ENCODE measurements at regions not wholly inside any gene's neighbourhood (a gene's known extent, or its start where the extent isn't known, plus 50 kb on each side); places are given as distances from the start of the nearest gene placed in this dataset.

DNA sequence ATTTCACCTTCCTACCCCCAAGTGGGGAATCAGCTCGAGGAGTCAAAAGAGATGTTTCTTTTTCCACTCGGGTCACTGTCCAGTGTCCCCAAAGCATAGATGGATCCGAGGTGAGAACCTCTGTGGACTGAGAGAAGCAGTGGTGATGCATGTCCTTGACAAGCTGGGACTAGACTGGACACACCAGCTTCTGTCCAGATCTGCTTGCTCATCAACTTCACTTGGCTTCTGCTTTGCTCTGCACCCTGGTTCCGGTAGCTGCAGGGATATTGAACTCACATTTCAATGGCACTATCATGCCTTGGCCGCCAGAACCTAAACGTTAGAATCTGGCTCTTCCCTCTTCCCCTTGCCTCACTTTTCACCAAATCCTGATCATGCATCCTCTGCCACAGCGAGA, 50.3 kb upstream of the CXCL12 start:
- no peak for DNase-seq

DNA sequence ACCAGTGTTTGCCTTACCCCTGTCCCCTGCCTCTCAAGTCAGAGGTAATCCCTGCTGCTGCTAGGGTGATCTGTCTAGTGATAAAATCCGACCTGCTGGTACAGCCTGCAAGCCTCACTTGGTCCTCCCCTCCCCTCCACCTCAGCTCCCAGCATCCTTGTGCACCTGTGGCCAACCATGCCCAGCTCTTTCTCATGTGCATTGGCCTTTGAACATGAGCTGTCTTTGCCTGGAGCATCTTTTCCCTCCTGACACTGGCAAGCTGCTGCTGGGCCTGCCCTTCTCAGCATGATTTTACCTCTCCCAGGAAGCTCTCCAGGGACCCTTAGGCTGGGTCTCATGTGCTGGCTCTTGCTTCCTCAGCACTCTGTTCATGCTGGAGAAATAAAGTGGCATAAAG, 51.3 kb upstream of the CXCL12 start:
- DNase-seq: no peak

DNA sequence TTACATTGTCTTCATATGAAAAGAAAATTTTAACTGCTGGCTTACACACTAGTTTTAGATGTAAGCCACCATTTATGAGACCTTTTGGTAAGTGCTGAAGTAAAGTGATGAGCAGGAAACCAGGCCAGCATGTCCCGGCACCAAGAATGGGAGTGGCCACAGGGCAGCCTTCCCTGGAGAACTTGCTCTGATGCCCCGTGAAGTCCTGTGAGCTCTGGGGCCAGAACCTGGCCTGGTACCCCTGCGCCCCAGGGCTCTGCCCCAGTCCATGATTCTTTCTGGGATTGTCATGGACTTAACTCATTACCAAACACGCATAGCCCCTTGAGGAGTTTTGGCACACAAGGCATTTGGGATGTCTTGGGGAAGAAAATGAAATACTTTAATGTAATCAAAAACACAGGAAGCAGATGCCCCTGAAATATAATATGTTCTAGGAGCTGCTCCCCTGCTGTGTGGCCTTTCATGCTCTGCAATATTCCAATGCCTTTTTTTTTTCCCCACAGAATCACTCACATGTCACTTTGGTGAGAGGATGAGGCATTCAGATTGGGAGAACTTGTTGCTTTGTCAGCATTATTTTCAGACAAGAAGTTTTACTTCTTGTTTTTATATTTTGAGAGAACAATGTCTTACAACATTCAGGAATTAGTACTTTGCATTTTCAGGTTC, 53.1 kb upstream of the CXCL12 start:
- DNase-seq: no peak

DNA sequence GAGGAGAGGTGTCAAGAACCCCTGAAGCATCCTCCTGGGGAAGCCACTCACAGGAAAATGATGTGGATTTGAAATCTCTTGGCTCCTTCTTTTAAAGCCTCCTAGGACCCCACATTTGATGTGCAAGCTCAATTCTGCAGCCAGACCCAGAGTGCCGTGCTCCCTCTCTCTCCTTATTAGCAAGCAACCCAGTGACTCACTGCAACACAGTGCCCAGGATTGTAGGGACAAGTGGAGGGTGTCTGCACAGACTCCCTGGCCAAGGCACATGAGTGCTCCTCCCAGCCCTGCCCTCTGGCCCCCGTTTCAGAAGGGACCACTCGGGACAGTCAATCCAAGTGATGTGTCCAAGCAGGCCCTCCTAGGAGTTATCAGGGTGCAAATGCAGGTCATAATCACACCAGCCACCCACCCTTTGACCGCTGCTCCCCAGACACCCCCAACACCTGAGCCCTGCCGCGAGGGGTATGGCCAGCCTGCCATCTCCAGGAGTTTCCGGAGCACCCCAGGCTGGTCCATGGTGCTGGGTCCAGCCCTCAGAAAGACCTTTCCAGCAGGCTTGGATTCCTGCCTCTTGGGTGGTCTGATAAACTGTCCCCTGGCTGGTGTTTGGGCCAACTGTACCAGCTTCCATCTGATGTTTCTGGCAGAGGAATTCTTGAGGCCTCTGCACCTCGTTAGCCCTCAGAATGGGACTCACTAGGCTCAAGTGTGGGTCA, 54.5 kb upstream of the CXCL12 start:
- DNase-seq: no peak

DNA sequence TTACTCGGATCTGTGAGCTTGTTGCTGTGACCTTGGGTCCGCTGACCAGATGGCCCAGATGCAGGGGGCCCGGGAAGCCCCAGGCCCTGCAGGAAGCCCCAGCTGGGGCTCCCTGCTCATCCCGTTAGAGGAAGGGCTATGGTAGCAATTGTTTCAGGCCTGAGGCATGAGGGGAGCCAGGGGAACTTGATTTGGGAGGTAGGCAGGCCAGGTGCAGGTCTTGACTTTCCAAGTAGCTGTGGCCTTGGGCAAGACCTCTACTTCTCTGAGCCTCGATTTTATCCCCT, 55.0 kb upstream of the CXCL12 start:
- DNase-seq: no peak

DNA sequence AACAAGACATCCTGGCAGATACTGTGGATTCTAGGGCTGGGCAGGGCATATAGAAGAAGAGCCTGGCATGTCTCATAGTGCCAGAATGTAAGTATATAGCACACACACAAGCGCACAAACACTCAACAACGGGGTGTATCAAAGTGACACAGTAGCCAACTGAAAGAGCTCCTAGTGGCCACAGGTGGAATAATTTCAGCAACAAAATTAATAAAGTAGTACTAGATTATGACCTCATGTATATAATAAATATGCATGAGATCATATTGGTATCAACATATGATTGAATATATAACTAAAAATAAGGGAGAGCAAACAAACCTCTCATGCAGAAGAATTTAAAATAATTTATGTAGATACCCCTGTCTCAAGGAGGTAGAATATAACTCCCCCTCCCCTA, 72.4 kb upstream of the CXCL12 start:
- DNase-seq: no peak

DNA sequence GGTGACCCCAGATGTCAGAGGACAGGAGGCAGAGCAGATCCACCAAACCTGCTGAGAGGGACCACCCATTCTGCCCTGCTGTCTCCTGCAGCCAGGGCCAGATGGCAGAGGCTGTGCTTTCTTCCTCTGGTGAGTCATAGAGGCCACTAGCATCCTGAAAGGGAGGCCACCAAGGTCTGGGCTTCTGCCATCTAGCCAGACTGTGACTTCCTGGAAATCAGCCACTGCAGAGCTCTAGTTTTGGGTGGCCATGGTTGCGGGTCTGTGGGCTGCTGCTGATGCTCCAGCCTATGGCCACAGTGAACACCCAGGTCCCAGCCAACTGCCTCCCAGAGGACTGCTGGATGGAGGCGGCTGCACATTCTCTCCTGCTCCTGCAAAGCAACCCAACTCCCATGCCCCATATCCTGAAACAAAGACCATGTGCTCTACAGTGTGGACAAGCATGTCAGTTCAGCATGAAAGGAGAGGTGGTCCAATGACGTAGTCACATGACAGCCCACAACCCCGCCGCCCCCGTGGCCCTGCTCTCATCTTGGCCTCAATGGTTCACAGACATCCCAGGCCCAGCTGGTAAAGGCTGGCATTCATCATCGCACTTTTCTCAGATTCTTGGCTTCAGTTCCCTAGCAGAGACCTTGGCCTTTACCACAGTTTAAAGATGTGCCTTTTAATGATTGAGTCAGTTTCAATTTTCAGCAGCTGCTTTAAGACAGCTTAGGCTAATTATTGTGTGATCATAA, 73.9 kb upstream of the CXCL12 start:
- no peak for DNase-seq

DNA sequence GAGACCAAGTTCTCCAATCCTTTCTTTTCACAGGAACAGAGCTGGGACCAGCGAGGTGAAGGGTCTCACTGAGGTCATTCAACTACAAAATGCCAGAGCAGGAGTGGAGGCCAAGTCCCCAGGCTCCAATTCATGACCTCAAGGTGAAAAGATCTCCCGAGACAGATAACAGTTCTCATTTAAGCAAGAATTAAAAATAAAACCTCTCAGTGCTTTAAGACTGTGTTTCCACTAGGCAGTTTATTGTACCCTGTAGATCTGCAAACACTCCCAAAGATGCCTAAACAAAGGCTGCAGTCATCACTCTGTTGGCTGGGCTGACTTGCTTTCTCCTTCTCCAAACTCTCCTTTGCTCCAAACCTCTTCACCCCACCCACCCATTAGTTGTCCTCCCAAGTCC, 74.8 kb upstream of the CXCL12 start:
- DNase-seq: no peak

DNA sequence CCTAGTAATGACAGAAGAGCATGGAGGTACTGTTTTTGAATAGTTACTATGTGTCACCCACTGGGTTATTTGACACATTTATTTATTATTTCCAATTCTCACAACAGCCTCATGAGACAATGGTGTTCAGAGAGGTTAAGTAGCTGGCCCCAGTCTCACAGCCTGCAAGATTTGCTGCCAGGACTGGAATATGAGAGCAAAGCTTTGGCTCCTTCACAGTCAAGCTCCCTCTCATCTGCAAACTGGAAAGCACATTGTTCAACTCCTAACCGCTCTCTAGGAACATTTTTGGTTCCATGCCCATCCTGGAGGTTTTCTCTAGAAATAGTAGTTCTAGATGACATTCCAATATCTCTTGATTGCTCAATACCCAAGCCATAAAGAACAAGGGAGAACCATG, 75.5 kb upstream of the CXCL12 start:
- no peak for DNase-seq

DNA sequence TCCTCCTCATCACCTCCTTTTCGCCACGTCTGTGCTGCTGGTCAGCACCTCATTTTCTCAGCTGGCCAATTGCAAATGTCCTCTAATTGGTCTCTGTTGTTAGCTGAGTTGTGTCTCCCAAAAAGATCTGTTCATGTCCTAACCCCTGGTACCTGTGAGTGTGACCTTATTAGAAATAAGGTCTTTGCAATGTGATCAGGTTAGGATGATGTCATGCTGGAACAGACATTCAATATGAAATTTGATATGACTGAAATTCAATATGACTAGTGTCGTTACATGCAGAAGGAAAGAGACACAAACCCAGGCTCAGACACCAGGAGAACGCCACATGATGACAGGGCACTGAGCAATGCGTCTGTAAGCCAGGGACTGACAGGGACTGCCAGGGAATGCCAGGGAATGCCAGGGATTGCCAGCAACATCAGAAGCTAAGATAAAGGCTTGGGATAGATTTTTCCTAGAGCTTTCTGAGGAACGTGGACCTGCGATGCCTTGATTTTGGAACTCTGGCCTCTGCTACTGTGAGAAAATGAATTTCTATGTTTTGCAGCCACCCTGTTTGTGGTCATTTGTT, 77.5 kb upstream of the CXCL12 start:
- DNase-seq: no peak

DNA sequence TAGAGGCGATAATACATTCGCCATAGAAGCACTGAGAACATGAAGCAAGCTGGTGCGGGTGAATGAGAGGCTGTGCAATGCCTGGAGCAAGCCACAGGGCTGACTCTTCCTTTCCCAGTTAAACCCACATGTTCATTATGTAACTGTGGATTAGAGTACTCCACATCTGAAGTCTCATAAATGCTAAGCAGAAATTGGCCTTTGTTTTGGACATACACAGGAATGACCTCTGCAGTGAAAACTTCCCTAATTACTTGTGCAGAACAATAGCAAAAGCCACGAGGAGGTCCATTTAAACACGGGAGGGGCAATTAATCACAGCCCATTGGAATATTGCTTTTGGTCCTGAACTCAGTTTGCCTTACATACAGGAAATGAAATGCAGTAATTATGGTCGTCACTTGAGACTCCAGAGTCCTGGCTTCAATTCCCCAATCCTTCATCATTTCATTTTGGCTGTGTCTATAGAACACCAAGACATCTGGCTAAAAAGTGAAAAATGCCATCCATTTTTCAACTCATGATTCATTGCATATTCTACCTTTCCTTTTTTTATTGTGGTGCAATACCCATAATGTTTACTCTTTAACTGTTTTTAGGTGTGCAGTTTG, 78.7 kb upstream of the CXCL12 start:
- no peak for DNase-seq

DNA sequence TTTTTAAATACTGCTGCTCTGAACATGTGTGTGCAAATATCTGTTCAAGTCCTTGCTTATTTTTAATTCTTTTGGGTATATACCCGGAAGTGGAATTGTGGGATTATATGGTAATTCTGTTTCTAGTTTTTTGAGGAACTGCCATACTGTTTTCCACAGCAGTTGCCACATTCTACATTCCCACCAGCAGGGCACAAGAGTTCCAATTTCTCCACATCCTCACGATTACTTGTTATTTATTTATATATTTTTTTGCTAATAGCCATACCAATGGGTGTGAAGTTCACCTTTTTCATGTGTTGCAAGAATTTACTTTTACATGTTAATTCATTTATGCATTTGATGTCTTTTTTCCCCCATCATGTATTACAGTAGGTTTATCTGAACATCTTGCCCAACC, 79.6 kb upstream of the CXCL12 start:
- no peak for DNase-seq

DNA sequence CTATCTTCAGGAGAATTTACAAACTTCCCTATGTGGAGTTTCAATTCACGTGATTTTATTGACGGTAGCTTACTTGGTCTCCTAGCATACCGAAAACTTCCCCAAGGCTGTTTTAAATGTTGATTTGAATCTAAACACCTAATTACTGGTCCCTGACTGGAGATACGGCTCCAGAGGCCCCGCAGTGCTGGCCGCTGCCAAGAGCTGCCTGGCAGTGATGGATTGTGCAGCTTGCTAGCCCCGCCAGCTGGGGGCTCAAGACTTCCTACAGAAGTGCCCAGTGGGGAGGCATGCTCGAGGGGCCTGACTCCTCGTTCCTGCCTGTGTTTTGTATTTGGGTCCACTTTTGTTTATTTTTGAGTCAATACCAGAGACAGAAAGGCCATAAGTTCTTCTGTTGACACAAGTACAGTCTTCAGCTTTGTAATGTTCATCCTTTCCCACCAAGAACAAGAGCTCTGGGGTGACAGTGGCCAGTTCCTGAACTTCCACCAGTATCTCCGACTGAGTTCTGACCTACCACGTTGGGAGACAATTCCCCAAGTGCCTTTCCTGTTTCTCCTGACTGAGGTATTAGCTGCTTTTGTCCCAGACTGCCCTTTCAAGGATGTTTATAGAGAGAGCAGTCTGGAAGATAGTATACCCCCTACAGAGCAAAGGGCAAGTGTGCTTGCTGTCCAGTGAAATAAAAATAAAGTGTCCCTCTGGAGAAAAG, 80.7 kb upstream of the CXCL12 start:
- no peak for DNase-seq

DNA sequence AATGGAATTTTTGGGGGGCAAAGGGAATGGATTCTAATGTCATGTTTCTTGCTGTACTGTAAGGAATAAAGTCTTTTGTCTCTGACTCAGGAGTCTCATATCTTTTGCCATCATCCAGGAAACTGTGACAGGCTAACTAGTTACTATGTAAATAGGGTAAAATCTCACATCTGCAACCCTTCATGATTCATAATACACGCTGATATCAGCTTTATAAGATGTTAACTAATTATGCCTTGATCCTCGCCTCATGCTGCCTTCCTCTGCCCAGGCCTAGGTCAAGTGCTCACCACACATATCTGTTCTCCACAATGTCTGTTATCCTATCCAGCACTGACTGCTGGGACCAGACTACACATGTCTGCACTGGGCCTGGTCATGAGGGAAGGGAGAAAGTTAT, 81.3 kb upstream of the CXCL12 start:
- DNase-seq: no peak

DNA sequence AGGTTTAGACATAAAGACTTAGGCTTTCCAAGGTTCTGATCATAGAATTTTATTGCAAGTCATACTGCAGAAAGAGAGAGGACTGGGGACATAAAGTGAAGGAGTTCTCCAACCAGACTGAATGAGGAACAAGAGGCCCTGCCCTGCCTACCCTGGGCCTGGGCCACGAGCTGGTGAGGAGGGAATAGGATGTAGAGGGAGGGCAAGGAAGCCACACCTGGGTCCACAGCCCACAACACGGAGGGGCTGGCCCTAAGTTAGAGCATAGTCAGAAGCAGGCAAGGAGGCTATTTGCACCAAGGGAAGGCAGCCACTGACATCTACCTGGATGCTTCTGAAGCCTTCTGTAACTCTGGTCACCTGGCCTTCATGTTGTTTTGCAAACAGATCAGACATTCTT, 82.2 kb upstream of the CXCL12 start:
- DNase-seq: no peak

DNA sequence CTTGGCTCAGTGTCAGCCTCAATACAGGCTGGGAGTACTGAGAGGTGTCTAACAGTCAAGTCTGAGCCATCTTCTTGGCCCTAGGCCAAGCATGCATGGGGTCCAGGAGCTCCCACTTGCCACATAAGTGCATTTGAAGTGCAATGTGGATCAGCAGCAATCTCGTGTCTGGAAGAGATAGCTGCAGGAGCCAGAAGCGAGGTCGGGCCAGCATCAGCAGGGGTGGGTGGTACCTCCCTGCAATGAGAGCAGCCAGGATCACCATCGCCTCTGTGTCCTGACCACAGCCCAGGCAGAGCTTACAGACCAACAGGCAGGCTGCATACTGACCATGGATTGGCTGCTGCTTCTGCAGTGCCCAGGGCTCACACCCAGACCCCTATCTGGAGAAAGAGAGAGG, 83.0 kb upstream of the CXCL12 start:
- DNase-seq: no peak

DNA sequence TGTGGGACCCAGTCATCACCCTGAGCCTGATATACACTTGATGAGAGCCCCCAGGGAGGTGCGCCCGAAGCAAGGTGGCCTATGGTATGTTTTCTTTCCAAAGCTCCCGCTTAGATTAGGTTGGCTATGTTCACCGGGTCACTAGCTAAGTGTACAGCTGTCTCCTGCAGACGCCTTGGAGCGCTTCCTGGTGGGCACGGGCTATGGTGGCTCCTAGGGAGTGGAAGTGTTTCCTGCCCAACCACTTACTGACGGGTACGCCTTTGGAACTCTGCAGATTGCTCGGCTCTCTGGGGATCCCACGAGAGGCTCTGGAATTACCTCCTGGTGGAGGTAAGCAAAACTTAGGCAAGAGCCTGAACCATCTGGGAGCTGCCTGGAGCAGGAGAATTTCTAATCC, 83.6 kb upstream of the CXCL12 start:
- DNase-seq: no peak

DNA sequence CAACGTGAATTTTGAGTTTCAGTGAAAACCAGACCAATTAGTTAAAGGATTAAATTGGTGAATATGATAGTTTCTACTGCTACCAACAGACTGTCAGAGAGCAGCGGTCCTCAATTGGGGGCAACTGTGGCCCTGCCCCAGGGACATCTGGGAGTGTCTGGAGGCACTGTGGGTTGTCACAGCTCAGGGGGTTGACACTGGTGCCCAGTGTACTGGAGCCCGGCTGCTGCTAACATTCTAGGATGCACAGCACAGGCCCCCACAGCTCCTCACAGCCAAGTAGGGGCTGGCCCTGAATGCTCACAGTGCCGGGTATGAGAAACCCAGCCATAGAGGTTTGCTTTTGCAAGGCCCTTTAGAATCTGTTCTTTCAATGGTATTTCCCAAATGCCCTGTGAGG, 84.1 kb upstream of the CXCL12 start:
- DNase-seq: no peak

DNA sequence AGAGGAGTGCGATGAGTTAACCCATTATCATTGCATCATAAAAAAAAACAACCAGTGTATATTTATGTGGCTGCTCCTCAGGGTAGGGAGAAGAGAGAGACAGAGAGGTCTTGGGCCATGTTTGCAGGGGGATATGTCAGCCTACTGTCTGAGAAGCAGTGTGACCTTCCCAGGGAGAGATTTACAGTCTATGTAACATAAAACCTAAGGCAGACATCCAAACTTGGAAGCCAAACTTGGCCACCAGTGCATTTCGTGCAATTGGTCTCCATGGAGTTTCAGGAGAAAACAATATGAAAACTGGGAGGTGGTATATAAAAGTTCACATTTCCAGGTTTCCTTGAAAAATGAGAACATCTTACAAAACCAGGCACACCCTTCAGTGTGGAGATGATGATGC, 85.9 kb upstream of the CXCL12 start:
- DNase-seq: no peak

DNA sequence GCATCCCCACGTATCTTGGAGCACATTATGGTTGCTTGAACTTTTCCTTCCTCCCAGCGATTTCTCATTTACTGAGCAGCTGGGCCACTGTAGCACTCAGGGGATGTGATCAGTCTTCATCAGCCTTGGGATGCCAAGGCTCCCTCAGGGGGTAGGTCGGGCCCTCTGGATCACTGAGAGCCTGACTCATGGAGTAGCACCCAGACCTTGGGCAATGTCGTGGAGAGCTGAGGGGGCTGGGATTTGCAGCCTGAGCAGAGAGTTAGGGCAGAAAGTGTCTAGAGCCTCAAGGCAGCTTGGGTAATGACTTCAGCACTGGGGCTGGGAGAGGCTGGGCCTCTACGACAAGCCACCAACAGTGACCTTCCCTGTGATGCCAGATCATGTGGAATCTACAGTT, 86.5 kb upstream of the CXCL12 start:
- no peak for DNase-seq

DNA sequence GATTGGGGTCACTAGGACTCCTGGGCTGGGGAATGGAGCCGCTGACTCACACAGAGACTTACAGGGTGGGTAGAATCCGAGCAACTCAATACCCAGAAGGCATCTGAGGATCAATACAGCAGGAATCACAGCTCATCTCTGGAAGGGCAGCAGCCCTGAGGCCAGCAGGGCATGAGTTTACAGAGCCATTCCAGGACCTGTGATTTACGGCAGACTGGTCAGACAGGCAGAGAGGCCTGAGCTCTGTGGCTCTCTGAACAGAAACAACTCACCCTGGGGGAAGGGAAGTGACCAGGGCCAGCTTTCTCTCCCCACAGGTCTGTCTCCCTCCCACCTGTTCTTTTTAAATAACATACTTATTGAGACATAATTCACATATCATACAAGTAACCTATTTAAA, 88.2 kb upstream of the CXCL12 start:
- DNase-seq: no peak

DNA sequence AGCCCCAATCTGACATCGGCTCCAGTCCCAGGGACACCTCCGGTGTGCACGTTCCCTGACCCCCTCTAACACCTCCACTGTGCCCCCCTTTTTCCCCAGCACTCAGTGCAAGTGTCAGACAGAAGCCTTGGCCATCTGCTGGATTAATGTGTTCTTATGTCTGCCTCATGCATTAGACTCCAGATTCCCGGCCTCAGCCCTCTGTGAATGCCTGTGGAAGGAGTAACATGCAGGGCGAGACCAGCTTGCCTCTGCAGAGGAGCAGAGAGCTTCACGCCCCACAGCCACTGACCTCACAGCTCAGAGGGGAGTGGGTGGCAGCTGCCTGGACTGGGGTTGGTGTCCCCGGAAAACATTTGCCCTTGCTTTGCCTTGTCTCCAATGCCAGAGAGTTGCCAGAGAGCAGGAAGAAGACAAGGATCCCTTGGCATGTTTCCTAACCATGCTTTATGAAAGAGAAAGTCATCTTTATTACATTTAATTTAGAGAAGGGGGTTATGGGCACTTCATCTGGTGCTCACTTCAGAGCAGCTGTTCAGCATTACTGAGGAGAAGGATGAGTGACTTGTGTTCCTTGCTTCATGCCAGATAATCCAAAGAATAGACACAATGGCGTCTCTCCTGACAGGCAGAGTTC, 91.6 kb upstream of the CXCL12 start:
- no peak for DNase-seq

DNA sequence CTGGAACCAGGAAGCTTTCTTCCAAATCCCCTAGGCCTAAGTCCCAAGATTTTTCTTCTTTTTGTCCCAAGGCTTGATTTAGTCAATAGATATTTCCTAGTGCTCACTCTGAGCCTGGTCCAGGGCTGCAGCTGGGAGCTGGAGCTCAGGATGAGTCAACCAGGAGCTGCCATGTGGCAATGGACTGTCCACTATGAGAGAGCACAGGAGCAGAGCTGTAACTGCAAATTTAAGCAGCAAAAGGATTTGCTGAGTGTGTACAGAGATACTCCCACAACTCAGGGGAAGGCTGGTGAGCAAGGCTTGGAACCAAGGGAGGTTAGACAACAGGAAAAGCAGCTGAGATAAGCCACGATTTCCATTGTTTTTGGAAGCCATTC, 92.1 kb upstream of the CXCL12 start:
- DNase-seq: no peak

All from OCI-M1 (cell line).